ENCODE measurements at regions not wholly inside any gene's neighbourhood (a gene's known extent, or its start where the extent isn't known, plus 50 kb on each side); places are given as distances from the start of the nearest gene placed in this dataset.

DNA sequence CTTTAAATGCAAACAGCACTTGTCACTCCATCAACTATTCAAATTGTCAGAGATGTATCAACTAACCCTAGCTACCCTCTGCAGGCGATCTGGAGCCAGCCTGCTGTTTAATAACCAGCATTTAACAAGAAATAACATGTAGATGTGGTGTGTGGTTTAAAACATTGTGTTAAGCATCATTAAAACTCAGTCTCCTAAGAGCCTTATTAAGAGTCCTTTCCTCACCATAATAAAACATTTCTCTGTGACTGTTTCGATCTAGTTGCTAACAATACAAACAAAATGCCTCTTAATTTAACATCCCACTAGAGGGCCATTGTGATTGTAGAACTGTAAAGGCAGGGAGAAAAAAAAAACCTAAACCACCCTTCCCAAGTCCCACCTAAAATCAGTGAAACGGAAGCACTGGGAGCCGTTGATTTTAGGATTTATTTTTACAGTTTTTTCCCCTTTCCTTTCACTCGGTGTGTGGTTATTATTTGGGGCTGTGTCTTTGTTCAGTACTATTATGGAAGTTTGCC, 708.6 kb downstream of the C4orf33 start:
- H3K4me2 ChIP-seq (replicated peaks; ENCODE audit: extremely low read depth, low read length, poor library complexity, severe bottlenecking): no peak overlapping the region
- intact Hi-C loops (cut with micrococcal nuclease): no loop called here
- no peaks in the 10 kb centered on the region for H3K36me3 Mint-ChIP-seq

DNA sequence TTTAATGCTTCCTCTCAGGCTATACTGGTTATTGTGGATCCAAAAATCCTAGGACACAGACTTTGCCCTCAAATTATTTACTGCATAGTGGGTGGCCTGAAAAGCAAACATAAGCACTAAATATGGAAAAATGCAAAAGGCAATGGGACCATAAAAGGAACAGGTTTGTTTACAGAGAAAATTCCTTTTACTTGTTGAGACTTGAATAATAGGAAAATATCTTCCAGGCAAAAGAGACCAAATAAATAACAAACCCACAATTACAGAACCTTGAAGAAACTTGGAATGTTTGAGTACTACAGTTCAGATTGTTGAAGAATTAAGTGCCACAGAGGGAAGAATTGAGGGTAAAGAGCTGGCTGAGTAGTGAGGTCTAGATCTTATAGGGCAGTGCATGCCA, 711.0 kb downstream of the C4orf33 start:
- Histone ChIP-seq H3K4me2 (replicated peaks; ENCODE audit: extremely low read depth, low read length, poor library complexity, severe bottlenecking) (no peak overlapping the region), H4K20me1 (ENCODE audit: insufficient read depth, low read length) (no peaks in the 10 kb centered on the region), H3K27me3 (ENCODE audit: control insufficient read depth in 2 of 2, insufficient read depth in 2 of 2, low read length in 2 of 2) (no peaks in the 10 kb centered on the region), H3K27ac (ENCODE audit: low read depth in 1 of 2, low read length in 2 of 2) (no peak overlapping the region), H3K9ac (ENCODE audit: insufficient read depth, low read length, poor library complexity, severe bottlenecking) (no peak overlapping the region), H3K9me3 (replicated peaks in 1 of 2; ENCODE audit: control insufficient read depth in 1 of 2, insufficient read depth in 1 of 2, low read length in 2 of 2) (no peaks in the 10 kb centered on the region), H3K36me3 (replicated peaks in 1 of 2; ENCODE audit: control insufficient read depth in 1 of 2, insufficient read depth in 2 of 2, low read length in 2 of 2) (no peaks in the 10 kb centered on the region), H3K4me1 (ENCODE audit: control insufficient read depth in 1 of 2, insufficient read depth in 2 of 2, low read length in 2 of 2) (no peaks in the 10 kb centered on the region), H3K4me3 (replicated peaks in 1 of 3; ENCODE audit: low read depth in 2 of 3, low read length in 3 of 3) (no peak overlapping the region), H3K79me2 (ENCODE audit: insufficient read depth, low read length) (no peaks in the 10 kb centered on the region), H2AFZ (ENCODE audit: insufficient read depth, low read depth, low read length, poor library complexity, severe bottlenecking) (no peak overlapping the region)
- intact Hi-C loops (cut with micrococcal nuclease): no loop called here
- Mint-ChIP-seq H3K4me1 (no peaks in the 10 kb centered on the region), H3K4me3 (no peak overlapping the region), H3K36me3 (no peaks in the 10 kb centered on the region), H3K27me3 (ENCODE audit: low read depth in 3 of 3) (no peaks in the 10 kb centered on the region), H3K9me3 (peaks cover 0 to 3% (median 0%) of the 10 kb centered on the region in 7 donors), H3K27ac (no peak overlapping the region)
- DNase-seq: no peak
- TF ChIP-seq, protein P1, sequence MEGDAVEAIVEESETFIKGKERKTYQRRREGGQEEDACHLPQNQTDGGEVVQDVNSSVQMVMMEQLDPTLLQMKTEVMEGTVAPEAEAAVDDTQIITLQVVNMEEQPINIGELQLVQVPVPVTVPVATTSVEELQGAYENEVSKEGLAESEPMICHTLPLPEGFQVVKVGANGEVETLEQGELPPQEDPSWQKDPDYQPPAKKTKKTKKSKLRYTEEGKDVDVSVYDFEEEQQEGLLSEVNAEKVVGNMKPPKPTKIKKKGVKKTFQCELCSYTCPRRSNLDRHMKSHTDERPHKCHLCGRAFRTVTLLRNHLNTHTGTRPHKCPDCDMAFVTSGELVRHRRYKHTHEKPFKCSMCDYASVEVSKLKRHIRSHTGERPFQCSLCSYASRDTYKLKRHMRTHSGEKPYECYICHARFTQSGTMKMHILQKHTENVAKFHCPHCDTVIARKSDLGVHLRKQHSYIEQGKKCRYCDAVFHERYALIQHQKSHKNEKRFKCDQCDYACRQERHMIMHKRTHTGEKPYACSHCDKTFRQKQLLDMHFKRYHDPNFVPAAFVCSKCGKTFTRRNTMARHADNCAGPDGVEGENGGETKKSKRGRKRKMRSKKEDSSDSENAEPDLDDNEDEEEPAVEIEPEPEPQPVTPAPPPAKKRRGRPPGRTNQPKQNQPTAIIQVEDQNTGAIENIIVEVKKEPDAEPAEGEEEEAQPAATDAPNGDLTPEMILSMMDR (IDR thresholded peaks at IDR 0.05): no peak

More for the DNA sequence above, 708.6 kb downstream of the C4orf33 start:
- no peaks in the 10 kb centered on the region for H3K27me3 Mint-ChIP-seq (ENCODE audit: low read depth in 3 of 3)
- Histone ChIP-seq H3K79me2 (ENCODE audit: insufficient read depth, low read length) (no peaks in the 10 kb centered on the region), H3K9me3 (replicated peaks in 1 of 2; ENCODE audit: control insufficient read depth in 1 of 2, insufficient read depth in 1 of 2, low read length in 2 of 2) (no peaks in the 10 kb centered on the region), H3K4me1 (ENCODE audit: control insufficient read depth in 1 of 2, insufficient read depth in 2 of 2, low read length in 2 of 2) (no peaks in the 10 kb centered on the region), H3K36me3 (replicated peaks in 1 of 2; ENCODE audit: control insufficient read depth in 1 of 2, insufficient read depth in 2 of 2, low read length in 2 of 2) (no peaks in the 10 kb centered on the region), H3K27ac (ENCODE audit: low read depth in 1 of 2, low read length in 2 of 2) (no peak overlapping the region), H4K20me1 (ENCODE audit: insufficient read depth, low read length) (no peaks in the 10 kb centered on the region), H3K4me3 (replicated peaks in 1 of 3; ENCODE audit: low read depth in 2 of 3, low read length in 3 of 3) (no peak overlapping the region), H3K9ac (ENCODE audit: insufficient read depth, low read length, poor library complexity, severe bottlenecking) (no peak overlapping the region), H3K27me3 (ENCODE audit: control insufficient read depth in 2 of 2, insufficient read depth in 2 of 2, low read length in 2 of 2) (no peaks in the 10 kb centered on the region), H2AFZ (ENCODE audit: insufficient read depth, low read depth, low read length, poor library complexity, severe bottlenecking) (no peak overlapping the region)
- no peak for DNase-seq
- peaks cover 0 to 1% (median 0%) of the 10 kb centered on the region in 7 donors for H3K9me3 Mint-ChIP-seq
- TF ChIP-seq, protein P1 (IDR thresholded peaks at IDR 0.05): no peak
- WGBS (ENCODE audit: insufficient coverage): no CpG with 5 or more reads among the region's 5 CpGs
- no peak overlapping the region for H3K4me3 Mint-ChIP-seq
- H3K27ac Mint-ChIP-seq: no peak overlapping the region
- H3K4me1 Mint-ChIP-seq: no peaks in the 10 kb centered on the region
